H4 (cell line): ENCODE measurements at regions not wholly inside any gene's neighbourhood (a gene's known extent, or its start where the extent isn't known, plus 50 kb on each side); places are given as distances from the start of the nearest gene placed in this dataset.

ENCODE experiments used
- DNase-seq: peaks from one replicate; pipeline ENCODE4 v3.0.0-alpha.2; 2015; ENCODE audit warnings: low spot score

DNA sequence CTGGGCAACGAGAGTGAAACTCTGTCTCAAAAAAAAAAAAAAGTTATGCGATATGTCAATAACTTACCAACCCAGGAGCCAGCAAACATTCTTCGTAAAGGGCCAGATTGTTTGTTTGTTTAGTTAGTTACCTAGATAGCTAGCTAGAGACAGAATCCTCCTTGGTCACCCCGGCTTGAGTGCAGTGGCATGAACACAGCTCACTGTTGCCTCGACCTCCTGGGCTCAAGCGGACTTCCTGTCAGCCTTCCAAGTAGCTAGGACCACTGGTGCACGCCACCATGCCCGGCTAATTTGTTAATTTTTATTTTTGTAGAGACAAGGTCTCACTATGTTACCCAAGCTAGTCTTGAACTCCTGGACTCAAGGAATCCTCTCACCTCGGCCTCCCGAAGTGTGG, 113.0 kb downstream of the LITAF start:
- DNase-seq = no peak

DNA sequence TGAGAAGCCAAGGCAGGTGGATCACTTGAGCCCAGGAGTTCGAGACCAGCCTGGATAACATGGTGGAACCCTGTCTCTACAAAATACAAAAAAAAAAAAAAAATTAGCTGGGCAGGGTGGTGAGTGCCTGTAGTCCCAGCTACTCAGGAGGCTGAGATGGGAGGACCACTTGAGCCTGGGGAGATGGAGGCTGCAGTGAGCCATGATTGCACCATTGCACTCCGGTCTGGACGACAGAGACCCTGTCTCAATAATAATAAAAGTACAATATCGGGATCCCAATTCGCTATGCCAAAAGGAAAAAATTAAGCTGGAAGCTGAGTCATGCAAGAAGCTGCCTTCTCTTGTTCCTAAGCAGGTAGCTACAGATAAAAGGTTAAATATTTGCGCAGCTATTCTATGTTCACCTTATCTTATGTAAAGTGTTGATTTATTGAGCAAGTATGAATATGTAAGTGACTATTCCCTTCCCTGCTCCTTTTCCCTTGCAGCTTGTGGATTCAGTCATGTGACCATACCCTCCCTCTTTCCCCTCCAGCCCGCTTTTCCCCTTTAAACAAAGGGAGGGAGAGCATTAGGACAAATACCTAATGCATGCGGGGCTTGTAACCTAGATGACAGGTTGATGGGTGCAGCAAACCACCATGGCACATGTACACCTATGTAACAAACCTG, 112.0 kb downstream of the LITAF start:
- DNase-seq = no peak

DNA sequence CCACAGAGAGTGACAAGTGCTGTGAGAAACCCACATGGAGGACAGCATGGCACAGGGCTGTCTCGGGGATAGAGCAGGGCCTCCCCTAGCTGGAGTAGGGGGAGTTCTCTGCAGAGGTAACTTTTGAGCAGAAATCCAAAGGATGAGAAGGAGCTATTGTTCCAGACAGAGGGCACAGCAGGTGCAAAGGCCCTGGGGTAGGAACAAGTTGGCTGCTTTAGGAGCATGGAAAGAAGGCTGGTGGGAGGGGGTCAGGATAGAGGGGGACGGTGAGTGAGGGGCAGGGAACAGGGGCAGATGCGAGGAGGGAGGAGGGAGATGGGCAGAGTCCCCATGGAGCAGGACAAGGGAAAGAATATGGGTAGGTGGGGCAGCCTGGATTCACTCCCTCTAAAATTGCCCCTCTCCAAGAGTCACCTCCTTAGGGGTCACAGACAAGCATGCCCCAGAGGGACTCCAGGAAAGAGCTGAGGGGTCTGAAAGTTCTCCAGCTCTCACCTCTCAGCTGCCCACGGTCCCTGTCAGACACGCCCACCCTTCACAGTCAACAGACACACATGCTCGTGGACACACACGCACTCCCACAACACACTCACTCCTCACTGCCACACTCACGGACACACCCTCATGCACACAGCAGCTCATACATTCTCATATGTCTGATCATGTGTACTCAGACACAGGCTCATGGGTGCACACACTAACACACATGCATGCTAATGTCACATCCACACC, 110.7 kb downstream of the LITAF start:
- DNase-seq = no peak

DNA sequence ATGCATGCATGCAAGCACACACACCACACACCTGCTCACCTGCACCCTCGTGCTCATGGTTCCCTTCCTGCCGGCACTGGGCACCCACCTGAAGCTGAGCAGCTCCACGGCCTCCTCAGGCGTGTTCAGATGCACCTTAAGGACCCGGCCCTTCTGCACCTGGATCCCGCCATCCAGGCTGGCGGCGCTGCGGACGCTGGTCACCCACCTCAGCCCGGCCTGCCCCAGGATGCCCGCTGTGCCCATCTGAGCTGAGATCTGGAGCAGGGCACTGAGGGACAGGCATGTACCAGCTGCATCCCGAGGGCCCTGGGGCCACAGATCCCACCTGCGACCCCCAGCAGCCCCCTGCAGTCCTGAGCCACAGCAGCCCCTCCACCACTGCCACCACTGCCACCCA, 110.0 kb downstream of the LITAF start:
- DNase-seq = no peak

DNA sequence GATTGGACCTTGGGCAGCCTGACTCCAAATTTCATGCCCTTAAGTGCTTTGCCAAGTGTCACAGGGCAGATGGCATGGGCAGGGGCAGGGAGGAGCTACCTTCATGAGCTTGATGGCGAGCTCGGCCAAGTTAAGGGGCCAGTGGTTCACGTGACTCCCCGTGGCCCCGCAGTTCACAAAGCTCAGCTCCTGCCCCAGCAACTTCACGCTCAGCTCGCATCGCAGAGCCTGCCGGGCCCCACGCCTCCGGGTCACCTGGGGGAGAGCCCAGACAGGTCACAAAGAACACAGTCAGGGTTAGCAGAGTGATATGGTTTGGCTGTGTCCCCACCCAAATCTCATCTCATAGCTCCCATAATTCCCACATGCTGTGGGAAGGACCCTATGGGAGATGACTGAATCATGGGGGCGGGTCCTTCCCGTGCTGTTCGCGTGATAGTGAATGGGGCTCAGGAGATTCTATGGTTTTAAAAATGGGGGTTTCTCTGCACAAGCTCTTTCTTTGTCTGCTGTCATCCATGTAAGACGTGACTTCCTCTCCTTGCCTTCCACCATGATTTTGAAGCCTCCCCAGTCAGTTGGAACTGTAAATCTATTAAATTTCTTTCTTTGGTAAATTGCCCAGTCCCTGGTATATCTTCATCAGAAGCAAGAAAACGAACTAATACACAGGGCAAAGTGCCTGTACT, 108.1 kb downstream of the LITAF start:
- no peak for DNase-seq

DNA sequence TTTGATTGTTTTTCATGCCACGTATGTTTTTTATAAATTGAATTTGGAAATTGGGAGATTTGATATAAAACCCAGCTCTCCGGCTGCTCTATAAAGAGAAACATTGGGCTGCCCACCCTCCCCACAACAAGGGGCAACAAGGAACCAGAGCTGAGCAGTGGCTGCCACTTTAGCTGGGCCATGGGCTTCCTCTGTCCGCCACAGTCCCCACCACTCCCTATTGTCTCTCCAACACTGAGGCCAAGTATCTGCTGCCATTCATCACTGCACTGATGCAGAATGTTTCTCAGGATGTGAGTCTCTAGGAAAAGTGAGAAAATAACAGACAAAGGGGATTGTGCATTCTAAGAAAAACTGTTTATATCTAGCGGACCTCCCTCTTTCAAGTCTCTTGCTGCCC, 106.8 kb downstream of the LITAF start:
- DNase-seq = no peak

DNA sequence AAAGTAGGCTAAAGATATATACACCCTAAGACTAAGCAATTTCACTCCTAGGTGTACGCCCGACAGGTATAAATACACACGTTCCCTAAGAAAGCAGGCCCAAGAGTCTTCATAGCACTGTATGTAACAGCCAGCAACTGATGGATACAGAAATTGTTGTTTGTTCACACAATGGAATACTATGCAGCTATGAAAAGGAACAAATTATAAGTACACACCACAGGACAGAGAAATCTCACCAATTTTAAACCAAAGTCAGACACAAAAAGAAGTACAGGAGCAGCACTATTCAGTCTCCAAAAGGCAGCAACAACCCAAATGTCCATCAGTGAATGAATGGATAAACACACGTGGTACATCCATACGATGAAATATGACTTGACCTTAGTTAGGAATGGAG, 106.1 kb downstream of the LITAF start:
- DNase-seq = no peak

DNA sequence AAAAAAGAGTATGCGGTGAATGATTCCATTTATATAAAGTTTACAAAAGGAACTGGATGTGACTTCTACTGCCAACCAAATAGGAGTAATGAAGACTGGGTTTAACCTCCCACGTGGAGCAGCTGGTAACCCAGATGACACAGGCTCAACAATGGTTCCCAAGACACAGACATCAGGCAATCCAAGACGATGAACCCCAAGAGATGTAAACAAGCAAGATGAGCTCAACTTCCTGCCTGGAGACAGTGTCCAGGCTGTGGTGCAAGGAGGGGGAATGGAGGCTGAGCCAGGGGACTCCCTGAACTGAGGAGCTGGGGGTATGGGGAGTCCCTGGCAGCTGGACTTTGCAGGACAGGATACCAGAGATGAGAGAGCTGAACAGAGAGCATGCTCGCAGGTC, 104.7 kb downstream of the LITAF start:
- no peak for DNase-seq

DNA sequence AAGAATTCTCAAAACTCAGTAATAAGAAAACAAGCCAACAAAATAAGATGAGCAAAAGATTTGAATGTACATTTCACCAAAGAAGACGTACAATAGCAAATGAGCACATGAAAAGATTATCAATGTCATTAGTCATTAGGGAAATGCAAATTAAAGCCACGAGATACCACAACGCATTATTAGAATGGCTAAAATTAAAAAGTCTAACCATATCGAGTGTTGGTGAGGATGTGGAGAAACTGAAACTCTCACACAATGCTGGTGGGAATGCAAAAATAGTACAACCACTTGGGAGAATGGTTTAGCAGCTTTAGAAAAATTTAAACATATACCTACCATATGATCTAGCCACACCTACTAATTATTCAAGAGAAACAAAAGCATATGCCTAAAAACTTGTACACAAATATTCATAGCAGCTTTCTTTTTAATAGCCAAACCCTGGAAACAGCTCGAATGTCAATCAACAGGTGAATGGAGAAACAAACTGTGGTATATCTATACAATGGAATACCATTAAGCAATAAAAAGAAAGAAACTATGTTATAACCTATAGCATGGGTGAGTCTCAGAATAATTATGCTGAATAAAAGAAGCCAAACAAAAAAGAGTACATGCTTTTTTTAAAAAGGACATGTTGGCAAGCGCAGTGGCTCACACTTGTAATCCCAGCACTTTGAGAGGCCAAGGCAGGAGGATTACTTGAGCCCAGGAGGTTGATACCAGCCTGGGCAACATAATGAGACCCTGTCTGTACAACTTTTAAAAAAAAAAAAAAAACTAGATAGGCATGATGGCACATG, 103.6 kb downstream of the LITAF start:
- DNase-seq = no peak

DNA sequence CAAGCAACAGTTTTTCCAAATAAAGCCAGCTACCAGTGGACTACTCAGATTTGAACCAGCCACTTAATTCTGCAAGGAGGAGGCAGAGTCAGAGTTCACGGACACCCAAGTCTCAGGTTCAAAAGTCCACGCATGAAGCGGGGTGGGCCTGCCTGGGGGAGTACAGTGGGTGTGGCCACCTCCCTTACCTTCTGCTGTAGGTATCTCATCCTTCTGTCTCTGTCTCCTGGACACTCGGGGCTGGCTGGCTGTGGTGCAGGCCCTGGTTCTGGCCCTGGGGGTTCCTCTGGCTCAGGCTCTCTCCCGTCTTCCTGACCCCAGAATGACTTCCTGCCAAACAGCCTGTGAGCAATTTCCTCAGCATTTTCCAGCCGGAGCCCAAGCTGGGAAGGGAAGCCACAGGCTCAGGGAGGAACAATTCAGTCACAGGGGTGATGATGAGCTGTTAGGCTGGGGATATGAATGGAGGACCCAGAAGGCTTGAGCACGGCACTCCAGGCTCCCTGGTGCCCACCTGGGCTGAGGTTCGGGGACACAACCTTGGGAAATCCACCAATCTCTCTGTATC, 101.9 kb downstream of the LITAF start:
- DNase-seq = no peak

DNA sequence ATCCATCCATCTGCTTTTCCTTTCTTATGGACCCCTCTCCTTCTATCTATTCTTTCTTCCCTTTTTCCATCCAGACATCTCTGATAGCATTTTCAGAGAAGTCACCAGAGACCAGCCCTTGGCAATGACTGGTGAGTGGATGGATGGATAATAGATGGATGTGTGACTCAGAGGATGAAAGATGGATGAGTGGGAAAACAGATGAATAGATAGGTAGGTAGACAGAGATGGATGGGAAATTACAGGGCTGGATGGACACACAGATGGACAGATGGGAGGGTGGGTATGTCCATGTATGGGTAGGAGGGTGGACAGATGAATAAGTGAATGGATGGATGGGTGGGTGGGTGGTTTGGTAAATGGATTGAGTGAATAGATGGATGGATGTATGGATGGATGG, 101.0 kb downstream of the LITAF start:
- no peak for DNase-seq

DNA sequence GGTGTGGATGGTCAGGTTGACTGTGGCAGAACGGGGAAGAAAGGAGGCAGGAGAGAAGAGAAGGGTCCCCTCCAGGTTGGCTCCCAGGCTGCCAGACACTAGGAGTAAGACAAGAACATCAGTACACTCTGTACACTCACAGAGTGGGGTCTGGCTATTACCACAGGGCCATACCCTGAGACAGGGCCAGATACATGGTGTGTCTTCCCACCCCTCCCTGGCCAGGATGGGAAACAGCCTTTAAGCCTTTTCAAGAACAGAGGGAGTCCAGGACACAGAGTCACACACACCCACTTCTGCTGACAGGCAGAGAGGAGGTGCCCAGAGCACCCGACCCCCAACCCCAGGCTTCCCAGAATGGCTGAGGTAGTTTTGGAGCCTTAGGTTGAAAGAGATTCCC, 99.4 kb downstream of the LITAF start:
- DNase-seq = no peak

DNA sequence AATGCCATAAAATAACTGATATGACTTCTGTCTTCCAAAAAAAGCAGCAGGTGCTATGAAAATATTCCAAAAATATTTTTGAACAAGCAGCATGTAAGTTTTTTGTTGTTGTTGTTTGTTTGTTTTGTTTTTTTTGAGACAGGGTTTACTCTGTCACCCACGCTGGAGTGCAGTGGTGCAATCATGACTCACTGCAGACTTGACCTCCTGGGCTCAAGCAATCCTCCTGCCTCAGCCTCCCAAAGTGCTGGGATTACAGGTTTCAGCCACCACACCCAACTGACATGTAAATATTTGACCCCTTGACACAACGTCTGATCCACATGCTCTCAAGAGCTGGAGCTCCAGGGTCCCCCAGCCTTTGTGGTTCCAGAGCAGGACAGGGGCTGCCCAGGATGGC, 98.4 kb downstream of the LITAF start:
- no peak for DNase-seq

DNA sequence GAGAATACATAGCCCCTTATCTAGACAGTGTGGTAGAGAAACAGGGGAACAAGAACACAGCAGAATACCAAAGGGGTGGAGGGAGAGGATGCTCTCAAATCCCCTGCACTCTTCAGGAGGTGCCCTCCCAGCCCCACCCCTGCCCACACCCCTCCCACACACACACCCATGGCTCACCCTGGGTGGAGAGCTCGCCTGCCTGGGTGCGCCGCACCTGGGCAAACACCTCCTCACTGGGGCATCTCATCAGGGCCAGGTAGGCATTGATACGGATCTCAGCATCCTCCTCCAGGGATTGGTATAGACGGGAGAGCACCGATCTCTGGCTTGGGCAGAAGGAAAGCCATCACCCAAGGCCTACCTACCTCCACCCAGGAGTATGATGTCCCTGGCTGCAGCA, 95.2 kb downstream of the LITAF start:
- DNase-seq = no peak

DNA sequence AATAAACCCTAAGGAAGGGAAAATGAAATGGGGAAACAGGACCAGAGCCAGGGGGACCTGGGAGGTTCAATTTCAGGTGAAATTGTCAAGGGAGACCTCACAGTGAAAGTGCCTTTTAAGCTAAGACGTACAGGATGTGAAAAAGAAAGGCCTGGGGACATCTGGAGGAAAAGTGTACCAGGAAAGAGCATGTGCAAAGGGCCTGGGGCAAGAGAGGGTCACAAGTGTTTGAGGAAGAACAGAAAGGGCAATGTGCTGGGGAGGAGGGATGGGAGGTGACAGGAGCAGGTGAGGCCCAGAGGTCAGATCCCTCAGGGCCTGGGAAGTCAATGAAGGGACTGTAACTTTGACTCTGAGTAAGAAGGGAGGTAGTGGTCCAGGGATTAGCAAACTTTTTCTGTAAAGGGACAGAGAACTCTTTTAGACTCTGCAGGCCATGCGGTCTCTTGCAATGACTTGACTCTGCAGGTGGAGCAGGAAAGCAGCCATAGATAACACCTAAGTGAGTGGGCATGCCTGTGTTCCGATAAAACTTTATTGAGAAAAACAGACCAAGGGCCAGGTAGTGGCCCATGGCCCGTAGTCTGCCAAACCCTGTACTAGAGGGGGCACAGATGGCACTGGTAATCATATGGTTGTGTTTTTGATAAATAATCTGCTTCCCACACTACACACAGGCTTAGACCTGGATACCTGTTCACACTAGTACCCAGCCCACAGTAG, 93.8 kb downstream of the LITAF start:
- DNase-seq = no peak

DNA sequence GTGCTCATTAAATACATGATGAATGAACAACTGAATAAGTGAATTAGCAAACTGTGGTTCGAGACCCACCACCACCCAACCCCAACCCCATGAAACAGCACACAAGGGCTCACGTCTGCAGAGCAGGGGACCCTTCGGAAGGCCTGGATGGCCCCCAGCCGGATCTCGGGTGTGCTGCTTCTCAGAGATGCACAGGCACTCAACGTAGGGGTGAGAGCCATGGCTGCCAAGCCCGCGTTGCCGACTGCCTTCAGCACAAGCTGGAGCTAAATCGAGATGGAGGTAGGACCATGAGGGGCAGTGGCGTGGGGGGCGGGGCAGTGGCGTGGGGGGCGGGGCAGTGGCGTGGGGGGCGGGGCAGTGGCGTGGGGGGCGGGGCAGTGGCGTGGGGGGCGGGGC, 93.2 kb downstream of the LITAF start:
- no peak for DNase-seq

DNA sequence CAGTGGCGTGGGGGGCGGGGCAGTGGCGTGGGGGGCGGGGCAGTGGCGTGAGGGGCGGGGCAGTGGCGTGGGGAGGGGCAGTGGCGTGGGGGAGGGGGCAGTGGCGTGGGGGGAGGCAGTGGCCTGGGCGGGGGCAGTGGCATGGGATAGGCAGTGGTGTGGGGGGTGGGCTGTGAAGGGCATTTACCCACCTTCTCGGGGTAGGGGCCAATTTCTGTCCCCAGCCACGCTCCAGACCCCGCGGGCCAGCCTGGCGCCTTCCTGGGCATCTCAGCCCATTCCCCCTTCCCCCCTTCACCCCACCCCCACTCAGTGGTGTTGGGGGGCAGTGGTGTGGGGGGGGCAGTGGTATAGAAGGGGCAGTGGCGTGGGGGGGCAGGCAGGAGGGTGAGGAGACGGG, 92.7 kb downstream of the LITAF start:
- DNase-seq = no peak

DNA sequence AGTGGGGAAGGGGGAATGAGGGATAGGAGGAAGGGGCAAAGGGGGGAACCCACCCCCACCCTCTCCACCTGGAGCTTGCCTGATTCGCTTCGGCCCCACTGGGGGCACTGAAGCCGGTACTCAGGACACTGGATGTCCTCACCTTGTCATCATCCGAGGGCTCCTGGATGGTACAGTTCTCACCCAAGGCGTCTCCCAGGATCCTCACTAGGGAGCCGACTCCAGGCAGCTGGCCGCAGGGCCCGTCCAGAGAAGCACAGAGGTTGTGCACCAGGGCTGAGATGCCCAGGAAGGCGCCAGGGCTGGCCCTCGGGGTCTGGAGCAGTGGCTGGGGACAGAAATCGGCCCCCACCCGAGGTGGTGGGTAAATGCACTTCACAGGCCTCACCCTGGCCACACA, 92.3 kb downstream of the LITAF start:
- DNase-seq = no peak

DNA sequence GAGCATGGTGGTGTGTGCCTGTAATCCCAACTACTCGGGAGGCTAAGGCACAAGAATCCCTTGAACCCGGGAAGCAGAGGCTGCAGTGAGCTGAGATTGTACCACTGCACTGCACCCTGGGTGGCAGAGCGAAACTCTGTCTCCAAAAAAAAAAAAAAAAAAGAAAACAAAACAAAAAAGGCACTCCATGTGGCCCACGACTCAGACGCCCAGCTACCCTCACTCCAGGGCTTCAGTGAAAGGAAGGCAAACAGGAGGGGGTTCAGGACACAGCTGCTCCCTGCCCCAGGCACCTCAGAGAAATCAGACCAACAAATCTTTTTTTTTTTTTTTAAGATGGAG, 91.7 kb downstream of the LITAF start:
- no peak for DNase-seq
